Inflammatory macrophage treated with lipopolysaccharide for 4 hours (primary cell): ENCODE measurements at regions not wholly inside any gene's neighbourhood (a gene's known extent, or its start where the extent isn't known, plus 50 kb on each side); places are given as distances from the start of the nearest gene placed in this dataset.
"Not testable (repeated sequence)": the region's sequence is repeated elsewhere in the genome, so short reads cannot be mapped to it uniquely, and the experiment has no call there.

Source experiments
- DNase-seq: peaks from one replicate; pipeline ENCODE4 v3.0.0-alpha.2; 2020

DNA sequence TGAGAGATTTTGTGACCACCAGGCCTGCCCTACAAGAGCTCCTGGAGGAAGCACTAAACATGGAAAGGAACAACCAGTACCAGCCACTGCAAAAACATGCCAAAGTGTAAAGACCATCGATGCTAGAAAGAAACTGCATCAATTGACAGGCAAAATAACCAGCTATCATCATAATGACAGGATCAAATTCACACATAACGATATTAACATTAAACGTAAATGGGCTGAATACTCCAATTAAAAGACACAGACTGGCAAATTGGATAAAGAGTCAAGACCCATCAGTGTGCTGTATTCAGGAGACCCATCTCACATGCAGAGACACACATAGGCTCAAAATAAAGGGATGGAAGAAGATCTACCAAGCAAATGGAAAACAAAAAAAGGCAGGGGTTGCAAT is 182.4 kb downstream of the PRELID2 start:
- not testable (repeated sequence) for DNase-seq

GRCh38 chr5:145647137-145647536 is 188.0 kb downstream of the PRELID2 start:
- not testable (repeated sequence) for DNase-seq

DNA sequence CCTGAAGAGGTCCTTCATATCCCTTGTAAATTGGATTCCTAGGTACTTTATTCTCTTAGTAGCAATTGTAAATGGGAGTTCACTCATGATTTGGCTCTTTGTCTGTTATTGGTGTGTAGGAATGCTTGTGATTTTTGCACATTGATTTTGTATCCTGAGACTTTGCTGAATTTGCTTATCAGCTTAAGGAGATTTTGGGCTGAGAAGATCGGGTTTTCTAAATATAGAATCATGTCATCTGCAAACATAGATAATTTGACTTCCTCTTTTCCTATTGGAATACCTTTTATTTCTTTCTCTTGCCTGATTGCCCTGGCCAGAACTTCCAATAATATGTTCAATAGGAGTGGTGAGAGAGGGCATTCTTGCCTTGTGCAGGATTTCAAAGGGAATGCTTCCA is 191.9 kb downstream of the PRELID2 start:
- not testable (repeated sequence) for DNase-seq

DNA sequence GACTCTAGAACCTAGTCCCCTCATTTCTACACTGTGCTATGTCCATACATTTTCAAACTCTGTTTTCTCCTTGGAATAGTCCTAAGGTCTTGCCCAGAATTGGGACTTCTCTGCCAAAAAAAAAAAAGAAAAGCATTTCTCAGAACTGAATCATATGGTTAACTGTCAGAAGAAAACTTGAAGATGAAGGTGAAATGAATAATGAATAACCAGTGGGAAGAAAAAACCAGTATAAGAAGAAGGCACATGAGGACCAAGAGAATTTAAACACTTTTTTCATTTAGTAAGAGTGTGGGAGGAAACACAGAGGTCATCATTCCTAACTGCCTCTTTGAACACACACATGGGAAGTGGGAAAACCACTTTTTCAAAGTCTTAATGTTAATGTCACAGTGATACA is 197.7 kb downstream of the PRELID2 start:
- DNase-seq, result no peak

GRCh38 chr5:145636371-145636770 is 198.8 kb downstream of the PRELID2 start:
- DNase-seq, result no peak

GRCh38 chr5:145633474-145633873 is 201.7 kb downstream of the PRELID2 start:
- no peak for DNase-seq

DNA sequence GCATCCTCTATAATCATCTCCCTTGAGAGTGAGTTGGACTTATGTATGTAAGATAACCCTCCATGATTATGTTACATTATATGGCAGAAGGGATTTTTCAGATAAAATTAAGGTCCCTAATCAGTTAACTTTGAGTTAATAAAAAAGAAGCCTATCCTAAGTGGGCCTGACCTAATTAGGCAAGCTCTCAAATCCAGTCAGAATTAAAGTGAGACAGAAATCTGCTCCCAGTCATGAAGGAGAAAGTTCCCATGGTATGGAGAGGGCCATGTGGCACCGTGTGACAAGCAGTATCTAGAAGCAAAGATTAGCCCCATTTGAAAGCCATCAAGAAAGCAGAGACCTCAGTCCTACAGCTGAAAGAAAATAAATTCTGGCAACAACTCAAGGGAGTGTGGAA is 202.4 kb downstream of the PRELID2 start:
- no peak for DNase-seq

GRCh38 chr5:145629047-145629446 is 206.1 kb downstream of the PRELID2 start:
- no peak for DNase-seq

DNA sequence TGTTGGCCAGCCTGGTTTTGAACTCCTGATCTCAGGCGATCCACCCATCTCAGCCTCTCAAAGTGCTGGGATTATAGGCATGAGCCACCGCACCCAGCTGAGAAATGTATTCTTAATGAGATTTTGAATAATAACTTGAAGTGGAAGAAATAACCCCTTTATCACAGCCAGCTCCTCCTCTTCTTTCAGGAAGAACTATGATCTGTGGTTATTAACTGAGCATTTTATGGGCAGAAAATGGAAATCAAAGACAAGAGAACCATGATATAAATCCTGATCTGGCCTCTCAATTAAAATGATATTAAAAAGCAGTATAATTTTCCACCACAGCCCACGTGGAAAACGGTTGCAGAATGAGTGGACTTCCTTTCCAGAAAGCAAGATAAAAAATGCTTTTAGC is 206.6 kb downstream of the PRELID2 start:
- no peak for DNase-seq

GRCh38 chr5:145619806-145620310 is 215.3 kb downstream of the PRELID2 start:
- no peak for DNase-seq

GRCh38 chr5:145616739-145617138 is 218.4 kb downstream of the PRELID2 start:
- not testable (repeated sequence) for DNase-seq

GRCh38 chr5:145598983-145599382 is 236.2 kb downstream of the PRELID2 start:
- DNase-seq, result no peak

DNA sequence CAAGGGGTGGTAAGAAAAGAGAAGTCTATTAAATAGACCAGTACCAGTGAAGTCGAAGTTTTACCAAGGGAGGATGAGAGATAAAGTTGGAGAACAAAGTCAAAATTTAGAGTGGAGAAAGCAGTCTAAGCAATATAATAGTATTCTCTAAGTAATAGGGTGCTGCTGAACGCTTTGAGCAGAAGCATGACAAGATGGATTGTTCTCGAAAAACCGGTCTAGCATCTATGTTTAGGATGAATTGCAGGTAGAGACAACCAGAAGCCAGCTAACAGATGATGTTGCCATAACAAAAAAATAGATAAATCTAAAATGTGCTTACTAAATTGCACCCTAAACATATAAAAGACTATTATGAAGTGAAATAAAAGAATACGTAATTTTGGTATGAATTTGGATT is 237.0 kb downstream of the PRELID2 start:
- DNase-seq, result no peak

GRCh38 chr5:145591578-145591977 is 243.6 kb downstream of the PRELID2 start:
- DNase-seq, result no peak

DNA sequence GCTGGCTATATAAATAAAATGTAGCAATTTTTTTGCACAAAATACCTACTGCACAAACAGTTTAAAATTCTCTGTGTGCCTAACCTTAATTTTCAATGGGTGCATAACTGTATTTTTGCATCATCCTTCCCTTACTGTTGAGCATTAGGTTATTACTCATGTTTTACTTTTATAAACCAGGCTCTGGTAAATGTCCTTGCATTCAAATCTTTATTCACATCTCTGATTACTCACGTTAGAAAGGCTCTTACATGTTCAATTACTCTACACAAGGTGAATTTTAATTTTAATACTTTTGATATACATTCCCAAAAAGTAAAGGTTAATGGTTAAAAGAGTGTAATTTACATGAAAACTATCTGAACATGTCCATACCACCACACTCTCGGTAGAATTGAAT is 246.1 kb downstream of the PRELID2 start:
- no peak for DNase-seq

- no peak for DNase-seq
Observed at GRCh38 chr5:145588558-145588957, 246.6 kb downstream of the PRELID2 start.

DNA sequence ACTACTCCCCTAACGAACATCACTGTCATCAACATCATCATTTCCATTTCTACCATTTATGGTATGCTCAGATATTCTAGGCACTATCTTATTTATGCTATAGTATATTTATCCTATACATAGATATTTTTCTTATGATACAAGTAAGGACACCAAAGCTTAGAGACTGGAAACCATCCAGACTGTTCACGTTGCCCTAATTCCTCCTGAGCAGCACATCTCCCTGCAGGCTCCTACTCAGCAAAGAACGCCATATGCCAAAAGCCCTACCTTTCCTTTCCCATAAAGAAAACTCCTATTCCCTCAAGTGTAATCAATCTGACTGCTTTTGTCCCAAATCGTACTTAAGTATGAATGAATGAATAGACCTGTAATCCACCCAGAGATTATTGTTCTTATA is 247.0 kb downstream of the PRELID2 start:
- DNase-seq, result no peak

DNA sequence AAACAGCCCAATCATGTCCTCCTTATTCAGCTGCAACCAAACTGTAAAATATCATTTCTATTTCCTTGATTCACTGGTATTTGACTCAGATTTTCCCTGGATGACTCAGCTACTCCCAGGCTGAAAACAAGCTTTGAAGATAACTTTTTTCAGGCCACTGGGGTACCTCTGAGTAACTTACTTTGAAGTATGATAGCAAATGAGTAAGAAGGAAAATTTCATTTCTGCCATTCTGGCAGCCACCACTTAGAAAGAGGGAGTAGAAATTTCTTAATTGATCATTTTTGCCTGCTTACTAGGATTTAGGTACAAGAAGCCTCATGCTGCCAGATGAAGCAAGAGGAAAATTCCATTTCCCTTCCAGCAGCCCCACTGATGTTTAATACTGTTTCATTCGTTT is 247.4 kb downstream of the PRELID2 start:
- no peak for DNase-seq

DNA sequence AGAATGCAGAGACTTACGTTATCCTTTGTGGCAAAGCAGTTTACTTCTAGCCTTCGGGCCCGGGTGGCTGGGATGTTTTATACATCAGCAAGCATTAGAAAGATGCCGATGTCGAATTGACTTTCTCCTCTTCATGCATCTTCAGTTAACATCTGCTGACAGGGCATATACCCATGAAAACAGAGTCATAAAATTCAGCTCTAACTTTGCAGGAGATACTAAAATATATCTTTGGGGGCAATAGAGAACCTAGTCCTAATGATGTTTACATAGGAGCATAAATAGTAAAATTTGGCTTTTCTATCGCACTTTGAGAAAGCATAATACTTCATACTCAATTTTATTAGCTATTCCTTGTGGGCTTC is 247.9 kb downstream of the PRELID2 start:
- DNase-seq, result no peak

DNA sequence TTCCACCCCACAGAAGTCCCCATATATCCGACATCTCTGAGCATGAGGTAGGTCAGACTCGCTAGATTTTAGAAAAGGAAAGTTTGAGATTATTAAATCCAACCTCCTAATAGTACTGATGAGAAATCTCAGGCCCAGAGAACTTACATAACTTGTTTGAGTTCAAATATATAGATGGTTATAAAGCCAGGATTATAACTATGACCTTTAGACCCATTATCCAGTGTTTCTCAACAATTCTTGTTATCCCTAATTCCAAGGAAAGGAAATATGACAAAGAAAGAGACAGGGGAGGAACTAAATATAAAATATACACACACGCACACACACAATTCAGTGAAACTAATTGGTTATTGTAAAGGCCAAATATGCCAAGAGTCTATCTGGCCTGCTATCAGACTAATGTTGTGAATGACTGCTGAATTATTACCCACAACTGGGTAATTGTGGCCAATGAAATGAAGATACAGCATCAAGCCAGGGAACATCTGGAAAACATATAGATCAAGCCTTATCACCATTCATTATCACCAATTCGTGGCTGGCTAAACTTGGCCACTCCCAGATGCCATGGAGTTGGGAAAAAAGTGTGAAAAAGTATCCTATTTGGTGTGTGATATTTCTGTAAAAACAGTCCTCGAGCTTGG is 248.4 kb downstream of the PRELID2 start:
- DNase-seq, result no peak

DNA sequence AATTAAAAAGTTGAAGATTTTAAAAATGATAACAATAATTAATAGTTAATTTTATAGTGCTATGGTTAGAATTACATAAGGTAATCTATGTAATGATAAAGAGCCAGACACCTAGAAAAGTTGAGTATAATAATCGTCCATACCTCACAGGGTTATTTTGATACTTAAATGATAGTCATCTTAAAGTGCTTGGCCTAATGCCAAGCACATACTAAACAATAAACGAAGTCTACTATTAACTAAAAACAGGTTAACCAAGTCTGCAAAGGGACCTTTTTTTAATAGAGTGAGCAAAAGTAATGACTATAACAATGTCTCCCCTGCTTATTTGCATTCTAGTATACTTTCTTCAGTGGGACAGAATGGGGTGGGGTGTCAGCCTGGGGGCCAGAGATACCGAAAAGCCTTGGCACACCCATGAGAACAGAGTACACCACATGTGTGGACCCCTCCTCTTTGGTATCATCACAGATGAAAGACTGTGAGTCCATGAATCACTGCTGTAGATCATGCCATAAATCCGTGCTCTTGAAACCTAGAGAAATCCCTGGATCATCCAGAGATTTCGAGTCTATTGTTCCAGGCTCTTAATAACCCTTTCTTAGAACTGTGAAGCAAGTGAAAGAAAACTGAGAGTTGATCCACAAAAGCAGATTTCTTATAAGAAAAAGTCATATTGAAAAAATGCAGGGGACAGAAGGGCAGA is 249.5 kb downstream of the PRELID2 start:
- no peak for DNase-seq

DNA sequence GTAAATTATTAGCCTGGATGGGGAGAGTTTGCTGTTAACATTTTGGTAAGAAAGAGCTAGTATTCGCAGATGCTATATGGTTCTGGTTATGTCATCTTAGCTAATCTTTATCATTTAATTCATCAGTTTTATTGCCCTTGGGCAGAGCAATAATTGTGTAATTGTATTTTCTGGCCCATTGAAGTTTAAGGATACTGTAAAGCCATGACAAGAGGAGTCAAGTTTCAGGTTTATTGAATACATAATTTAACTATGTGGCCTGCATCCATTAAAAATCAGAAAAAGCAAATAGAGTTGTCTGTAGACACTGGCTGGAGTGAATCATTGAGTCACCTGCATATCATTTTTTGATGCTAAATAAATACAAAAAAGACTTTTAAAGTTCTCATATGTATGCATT is 255.8 kb downstream of the PRELID2 start:
- no peak for DNase-seq

GRCh38 chr5:145574889-145575573 is 260.1 kb downstream of the PRELID2 start:
- DNase-seq, result no peak

- no peak for DNase-seq
Observed at GRCh38 chr5:145568581-145568980, 266.6 kb downstream of the PRELID2 start.
